WTC11 (cell line): ENCODE measurements at regions not wholly inside any gene's neighbourhood (a gene's known extent, or its start where the extent isn't known, plus 50 kb on each side); places are given as distances from the start of the nearest gene placed in this dataset.

ENCODE experiments used
- CREB1 ChIP-seq: sonication (generic); formaldehyde crosslinking; IDR thresholded peaks from 2 replicates; pipeline ENCODE4 v1.8.0; 2023; ENCODE audit warnings: mild to moderate bottlenecking, missing genetic modification reagents
- EMX1 ChIP-seq: fragments of 250-450 bp; sonication (Bioruptor Pico); IDR thresholded peaks from 2 replicates; pipeline ENCODE4 v1.8.0; 2021; ENCODE audit warnings: mild to moderate bottlenecking
- ESRRA ChIP-seq: sonication (generic); formaldehyde crosslinking; IDR thresholded peaks from 2 replicates; pipeline ENCODE4 v1.8.1; 2022; ENCODE audit warnings: mild to moderate bottlenecking, missing genetic modification reagents, borderline replicate concordance
- FOXK1 ChIP-seq: sonication (generic); formaldehyde crosslinking; IDR thresholded peaks from 2 replicates; pipeline ENCODE4 v1.8.0; 2022; ENCODE audit warnings: mild to moderate bottlenecking, moderate library complexity, missing genetic modification reagents
- NFATC4 ChIP-seq: fragments of 250-450 bp; sonication (Bioruptor Pico); IDR thresholded peaks from 2 replicates; pipeline ENCODE4 v1.9.0; 2021; ENCODE audit warnings: mild to moderate bottlenecking
- NFYB ChIP-seq: sonication (generic); formaldehyde crosslinking; conservative IDR thresholded peaks from 2 replicates; pipeline ENCODE4 v1.8.0; 2022; ENCODE audit warnings: low read depth, missing genetic modification reagents
- ZNF121 ChIP-seq: sonication (generic); formaldehyde crosslinking; IDR thresholded peaks from 2 replicates; pipeline ENCODE4 v1.8.0; 2023; ENCODE audit warnings: missing genetic modification reagents
- ZNF219 ChIP-seq: sonication (generic); formaldehyde crosslinking; IDR thresholded peaks from 2 replicates; pipeline ENCODE4 v1.8.0; 2023; ENCODE audit warnings: missing genetic modification reagents, mild to moderate bottlenecking, borderline replicate concordance
- ZNF263 ChIP-seq: sonication (generic); formaldehyde crosslinking; IDR thresholded peaks from 2 replicates; pipeline ENCODE4 v1.8.1; 2022; ENCODE audit warnings: low read depth, mild to moderate bottlenecking, moderate library complexity, missing genetic modification reagents
- TF ChIP-seq, protein P1 (sequence below): fragments of 200-600 bp; IDR thresholded peaks from 2 replicates; pipeline ENCODE4 v1.8.0; 2022; ENCODE audit warnings: antibody characterized with exemption
- TF ChIP-seq, protein P2 (sequence below): sonication (generic); formaldehyde crosslinking; IDR thresholded peaks from 2 replicates; pipeline ENCODE4 v1.8.1; 2022; ENCODE audit warnings: low read depth, missing genetic modification reagents, borderline replicate concordance
- TF ChIP-seq, protein P3 (sequence below): sonication (generic); formaldehyde crosslinking; IDR thresholded peaks from 2 replicates; pipeline ENCODE4 v1.8.0; 2022; ENCODE audit warnings: mild to moderate bottlenecking, missing genetic modification reagents
- TF ChIP-seq, protein P4 (sequence below): sonication (generic); formaldehyde crosslinking; IDR thresholded peaks from 2 replicates; pipeline ENCODE4 v1.8.1; 2023; ENCODE audit warnings: mild to moderate bottlenecking, moderate library complexity, missing genetic modification reagents
- TF ChIP-seq, protein P5 (sequence below): sonication (generic); formaldehyde crosslinking; IDR thresholded peaks from 2 replicates; pipeline ENCODE4 v1.8.1; 2022; ENCODE audit warnings: low read depth, mild to moderate bottlenecking, moderate library complexity, missing genetic modification reagents, borderline replicate concordance

DNA sequence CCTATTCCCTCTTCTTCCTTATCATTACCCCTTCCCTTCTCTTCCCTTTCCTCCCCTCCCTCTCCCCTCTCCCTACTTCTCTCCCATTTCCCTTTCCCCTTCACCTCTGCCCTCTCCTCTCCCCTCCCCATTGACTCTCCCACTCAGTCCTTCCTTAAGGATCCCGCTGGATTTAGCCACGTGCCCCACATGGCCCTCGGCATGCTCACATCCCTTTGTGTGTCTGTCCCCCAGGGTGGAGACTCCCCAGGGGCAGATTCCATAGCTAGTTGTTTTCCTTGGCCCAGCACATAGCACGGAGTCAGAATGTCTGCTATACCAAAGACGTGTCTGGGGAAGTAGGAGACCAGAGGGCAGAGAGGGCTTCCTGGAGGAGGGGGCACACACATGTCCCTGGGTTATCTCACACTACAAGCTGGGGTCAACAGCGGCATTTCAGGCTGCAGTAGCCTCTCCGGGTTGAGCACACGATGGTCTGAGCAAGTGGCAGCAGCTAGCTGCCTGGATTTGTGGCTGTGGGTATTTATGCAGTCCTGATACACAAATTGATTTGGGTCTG is 487.0 kb downstream of the TBC1D22A start:
- TF ChIP-seq FOXK1 (CRISPR knock-in tag) (no peak), EMX1 (CRISPR knock-in tag) (no peak), ZNF121 (CRISPR knock-in tag) (no peak), ZNF219 (CRISPR knock-in tag) (no peak), ZNF263 (no peak), ESRRA (no peak), NFATC4 (CRISPR knock-in tag) (no peak), CREB1 (CRISPR knock-in tag) (no peak), NFYB (CRISPR knock-in tag) (no peak)
- TF ChIP-seq, protein P1, sequence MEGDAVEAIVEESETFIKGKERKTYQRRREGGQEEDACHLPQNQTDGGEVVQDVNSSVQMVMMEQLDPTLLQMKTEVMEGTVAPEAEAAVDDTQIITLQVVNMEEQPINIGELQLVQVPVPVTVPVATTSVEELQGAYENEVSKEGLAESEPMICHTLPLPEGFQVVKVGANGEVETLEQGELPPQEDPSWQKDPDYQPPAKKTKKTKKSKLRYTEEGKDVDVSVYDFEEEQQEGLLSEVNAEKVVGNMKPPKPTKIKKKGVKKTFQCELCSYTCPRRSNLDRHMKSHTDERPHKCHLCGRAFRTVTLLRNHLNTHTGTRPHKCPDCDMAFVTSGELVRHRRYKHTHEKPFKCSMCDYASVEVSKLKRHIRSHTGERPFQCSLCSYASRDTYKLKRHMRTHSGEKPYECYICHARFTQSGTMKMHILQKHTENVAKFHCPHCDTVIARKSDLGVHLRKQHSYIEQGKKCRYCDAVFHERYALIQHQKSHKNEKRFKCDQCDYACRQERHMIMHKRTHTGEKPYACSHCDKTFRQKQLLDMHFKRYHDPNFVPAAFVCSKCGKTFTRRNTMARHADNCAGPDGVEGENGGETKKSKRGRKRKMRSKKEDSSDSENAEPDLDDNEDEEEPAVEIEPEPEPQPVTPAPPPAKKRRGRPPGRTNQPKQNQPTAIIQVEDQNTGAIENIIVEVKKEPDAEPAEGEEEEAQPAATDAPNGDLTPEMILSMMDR = no peak
- TF ChIP-seq, protein P2, sequence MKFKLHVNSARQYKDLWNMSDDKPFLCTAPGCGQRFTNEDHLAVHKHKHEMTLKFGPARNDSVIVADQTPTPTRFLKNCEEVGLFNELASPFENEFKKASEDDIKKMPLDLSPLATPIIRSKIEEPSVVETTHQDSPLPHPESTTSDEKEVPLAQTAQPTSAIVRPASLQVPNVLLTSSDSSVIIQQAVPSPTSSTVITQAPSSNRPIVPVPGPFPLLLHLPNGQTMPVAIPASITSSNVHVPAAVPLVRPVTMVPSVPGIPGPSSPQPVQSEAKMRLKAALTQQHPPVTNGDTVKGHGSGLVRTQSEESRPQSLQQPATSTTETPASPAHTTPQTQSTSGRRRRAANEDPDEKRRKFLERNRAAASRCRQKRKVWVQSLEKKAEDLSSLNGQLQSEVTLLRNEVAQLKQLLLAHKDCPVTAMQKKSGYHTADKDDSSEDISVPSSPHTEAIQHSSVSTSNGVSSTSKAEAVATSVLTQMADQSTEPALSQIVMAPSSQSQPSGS (CRISPR knock-in tag) = no peak
- TF ChIP-seq, protein P3, sequence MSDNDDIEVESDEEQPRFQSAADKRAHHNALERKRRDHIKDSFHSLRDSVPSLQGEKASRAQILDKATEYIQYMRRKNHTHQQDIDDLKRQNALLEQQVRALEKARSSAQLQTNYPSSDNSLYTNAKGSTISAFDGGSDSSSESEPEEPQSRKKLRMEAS = no peak
- TF ChIP-seq, protein P4, sequence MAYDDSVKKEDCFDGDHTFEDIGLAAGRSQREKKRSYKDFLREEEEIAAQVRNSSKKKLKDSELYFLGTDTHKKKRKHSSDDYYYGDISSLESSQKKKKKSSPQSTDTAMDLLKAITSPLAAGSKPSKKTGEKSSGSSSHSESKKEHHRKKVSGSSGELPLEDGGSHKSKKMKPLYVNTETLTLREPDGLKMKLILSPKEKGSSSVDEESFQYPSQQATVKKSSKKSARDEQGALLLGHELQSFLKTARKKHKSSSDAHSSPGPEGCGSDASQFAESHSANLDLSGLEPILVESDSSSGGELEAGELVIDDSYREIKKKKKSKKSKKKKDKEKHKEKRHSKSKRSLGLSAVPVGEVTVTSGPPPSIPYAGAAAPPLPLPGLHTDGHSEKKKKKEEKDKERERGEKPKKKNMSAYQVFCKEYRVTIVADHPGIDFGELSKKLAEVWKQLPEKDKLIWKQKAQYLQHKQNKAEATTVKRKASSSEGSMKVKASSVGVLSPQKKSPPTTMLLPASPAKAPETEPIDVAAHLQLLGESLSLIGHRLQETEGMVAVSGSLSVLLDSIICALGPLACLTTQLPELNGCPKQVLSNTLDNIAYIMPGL (CRISPR knock-in tag) = no peak
- TF ChIP-seq, protein P5, sequence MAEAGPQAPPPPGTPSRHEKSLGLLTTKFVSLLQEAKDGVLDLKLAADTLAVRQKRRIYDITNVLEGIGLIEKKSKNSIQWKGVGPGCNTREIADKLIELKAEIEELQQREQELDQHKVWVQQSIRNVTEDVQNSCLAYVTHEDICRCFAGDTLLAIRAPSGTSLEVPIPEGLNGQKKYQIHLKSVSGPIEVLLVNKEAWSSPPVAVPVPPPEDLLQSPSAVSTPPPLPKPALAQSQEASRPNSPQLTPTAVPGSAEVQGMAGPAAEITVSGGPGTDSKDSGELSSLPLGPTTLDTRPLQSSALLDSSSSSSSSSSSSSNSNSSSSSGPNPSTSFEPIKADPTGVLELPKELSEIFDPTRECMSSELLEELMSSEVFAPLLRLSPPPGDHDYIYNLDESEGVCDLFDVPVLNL (CRISPR knock-in tag) = no peak
